Left cardiac atrium (tissue), 4 donors: ENCODE measurements at regions not wholly inside any gene's neighbourhood (a gene's known extent, or its start where the extent isn't known, plus 50 kb on each side); places are given as distances from the start of the nearest gene placed in this dataset.

Experiments
- ATAC-seq, 2 donors: fragments of 200-7000 bp; cut with Tn5 transposase; one replicate each; pipeline ENCODE4 v1.9.1; 2020; ENCODE audit warnings: mild to moderate bottlenecking in 2 of 2, moderate library complexity in 2 of 2
- DNase-seq: peaks from one replicate; pipeline ENCODE4 v3.0.0-alpha.2; 2020
- intact Hi-C, 2 donors: fragments of 100-400 bp; cut with DNase I; formaldehyde crosslinking; loops; one replicate each; pipeline versions ENCODE4 v1.14.1 to v1.15.1; 2022 to 2023
- donor health status: DM: no; HTN: yes; CAD: no.
- donor health status: DM: no; HTN: yes; CAD: no; lungs with severe emphysema.
- donor health status: DM: yes; HTN: yes; CAD: no.
- donor health status: Dilated cardiomyopathy.

GRCh38 chr2:80874374-80874773 lies 569.8 kb upstream of the LRRTM1 start:
- no peak for ATAC-seq
- no peak for DNase-seq
- intact Hi-C loops = no loop called here

GRCh38 chr2:80869858-80870438 lies 565.4 kb upstream of the LRRTM1 start:
- ATAC-seq (no peak), DNase-seq (no peak)
- intact Hi-C loops = no loop called here

DNA sequence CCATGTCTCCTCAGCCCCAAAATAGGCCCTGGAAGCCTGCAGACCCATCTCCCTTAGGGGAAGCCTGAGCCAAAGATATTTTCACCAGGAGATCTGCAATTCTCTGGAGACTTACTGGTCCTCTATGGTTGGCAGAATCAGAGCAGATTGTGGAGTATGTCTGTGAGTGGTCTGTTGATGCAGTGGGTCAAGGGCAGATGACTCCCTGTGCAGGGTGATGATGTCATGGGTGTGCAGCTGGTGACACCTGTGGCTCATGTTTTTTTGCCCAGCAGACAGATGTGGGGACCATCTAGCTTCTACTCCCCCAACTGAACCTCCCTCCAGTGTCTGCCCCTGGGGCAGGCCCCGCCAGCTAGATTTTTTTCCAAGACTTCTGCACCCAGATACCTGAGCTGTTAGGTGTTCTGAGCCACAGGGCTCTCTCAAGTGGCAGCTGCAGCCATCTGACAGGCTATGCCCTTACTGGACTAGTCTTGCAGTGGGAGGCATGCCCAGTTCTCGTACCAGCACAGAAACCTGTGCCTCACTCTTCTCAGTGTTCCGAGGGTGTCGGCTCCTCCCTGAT lies 558.7 kb upstream of the LRRTM1 start:
- no peak for DNase-seq
- no peak for ATAC-seq
- intact Hi-C loops = no loop called here

GRCh38 chr2:80858965-80859364 lies 554.4 kb upstream of the LRRTM1 start:
- intact Hi-C loops = no loop called here

DNA sequence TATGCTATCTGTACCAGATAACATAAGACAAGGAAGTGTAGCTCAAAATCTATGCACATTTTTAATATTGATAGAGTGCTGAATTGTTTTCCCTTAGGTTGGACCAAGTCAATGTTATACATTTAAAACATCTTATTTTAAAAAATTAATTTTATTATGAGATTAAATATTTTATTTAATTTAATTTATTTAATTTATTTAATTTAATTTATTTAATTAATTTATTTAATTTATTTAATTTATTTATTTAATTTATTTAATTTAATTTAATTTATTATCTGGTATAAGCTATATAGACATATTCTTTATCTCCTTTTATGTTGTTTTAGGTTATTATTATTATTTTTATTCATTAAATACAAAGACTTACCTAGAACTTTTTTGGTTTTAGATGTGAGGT lies 551.7 kb upstream of the LRRTM1 start:
- intact Hi-C loops = no loop called here
- DNase-seq (no peak), ATAC-seq (no peak)

More at GRCh38 chr2:80858965-80859364, 554.4 kb upstream of the LRRTM1 start:
- ATAC-seq (no peak), DNase-seq (no peak)

DNA sequence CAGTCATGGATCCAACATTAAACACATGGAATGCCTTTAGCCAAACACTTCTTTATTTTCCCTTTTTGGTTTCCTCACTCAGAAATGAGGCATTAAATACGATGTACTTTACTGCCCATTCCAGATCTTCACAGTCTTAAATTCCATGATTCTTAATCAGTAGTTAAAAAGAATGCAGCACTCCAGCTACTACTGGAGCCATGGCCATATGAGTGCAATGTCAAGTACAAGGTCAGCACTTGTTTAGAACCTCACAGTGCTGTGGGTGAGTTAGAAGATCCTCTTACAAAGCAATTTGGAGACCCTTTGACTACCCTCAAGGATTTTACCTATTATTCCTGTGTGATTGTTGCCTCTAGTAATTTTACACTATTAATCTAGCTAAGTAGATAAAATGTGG lies 550.3 kb upstream of the LRRTM1 start:
- no peak for DNase-seq
- no peak for ATAC-seq
- intact Hi-C loops = no loop called here

GRCh38 chr2:80852808-80853139 lies 548.2 kb upstream of the LRRTM1 start:
- intact Hi-C loops = no loop called here
- ATAC-seq (no peak), DNase-seq (no peak)

DNA sequence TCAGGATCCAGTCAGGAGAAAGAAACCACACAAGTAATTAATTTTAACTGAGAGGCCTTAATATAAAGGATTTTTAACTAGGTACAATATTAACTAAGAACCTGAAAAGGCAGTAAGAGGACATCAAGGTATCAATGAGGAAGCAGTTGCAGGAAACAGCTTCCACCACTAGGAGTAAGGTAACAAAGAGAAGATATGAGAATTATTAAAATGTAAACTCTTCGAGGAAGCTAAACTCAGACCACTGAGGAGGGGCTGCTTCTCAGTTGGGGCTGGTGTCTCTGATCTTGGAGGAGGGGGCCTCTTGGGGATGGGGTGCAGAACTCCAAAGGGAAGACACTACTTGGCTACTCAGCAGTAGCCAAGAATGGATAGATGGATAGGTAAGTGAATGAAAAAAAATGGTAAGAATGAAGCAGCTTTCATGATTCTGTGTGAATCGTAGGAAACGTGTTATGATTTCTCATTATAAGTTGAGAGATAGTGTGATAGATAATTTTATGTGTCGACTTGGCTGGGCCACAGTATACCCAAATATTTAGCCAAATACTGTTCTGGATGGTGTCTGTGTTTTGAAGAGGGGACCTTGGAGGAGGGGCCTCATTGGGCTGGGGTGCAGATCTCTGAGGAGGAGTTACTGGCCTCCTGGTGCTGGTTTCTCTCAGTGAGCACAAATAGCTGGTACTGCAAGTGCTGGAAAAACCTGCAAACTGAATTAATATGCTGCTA lies 547.7 kb upstream of the LRRTM1 start:
- ATAC-seq = no peak
- no peak for DNase-seq
- intact Hi-C loops = no loop called here

GRCh38 chr2:80830891-80831290 lies 526.3 kb upstream of the LRRTM1 start:
- intact Hi-C loops = no loop called here
- no peak for DNase-seq
- no peak for ATAC-seq

DNA sequence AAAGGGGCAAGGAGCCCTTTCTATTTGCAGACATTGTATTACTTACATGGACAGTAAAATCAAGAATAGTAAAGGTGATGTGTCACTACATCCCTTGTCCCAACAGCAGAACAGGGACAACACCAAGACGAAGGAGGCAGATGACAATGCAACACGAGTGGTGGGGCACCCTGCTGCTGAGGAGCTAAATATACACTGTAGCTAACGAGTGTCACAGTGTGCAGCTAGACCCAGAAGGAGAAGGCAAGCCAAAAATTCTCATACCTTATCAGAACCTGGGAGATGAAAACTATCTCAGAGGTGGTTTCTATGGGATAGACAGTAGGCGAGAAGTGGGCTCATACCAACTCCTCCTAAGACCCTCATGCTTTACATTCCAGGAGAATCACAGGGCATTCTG lies 518.4 kb upstream of the LRRTM1 start:
- intact Hi-C loops = no loop called here
- ATAC-seq = no peak

GRCh38 chr2:80815259-80815658 lies 510.7 kb upstream of the LRRTM1 start:
- intact Hi-C loops = no loop called here
- ATAC-seq (no peak), DNase-seq (no peak)

More for the DNA sequence above, 518.4 kb upstream of the LRRTM1 start:
- no peak for DNase-seq

DNA sequence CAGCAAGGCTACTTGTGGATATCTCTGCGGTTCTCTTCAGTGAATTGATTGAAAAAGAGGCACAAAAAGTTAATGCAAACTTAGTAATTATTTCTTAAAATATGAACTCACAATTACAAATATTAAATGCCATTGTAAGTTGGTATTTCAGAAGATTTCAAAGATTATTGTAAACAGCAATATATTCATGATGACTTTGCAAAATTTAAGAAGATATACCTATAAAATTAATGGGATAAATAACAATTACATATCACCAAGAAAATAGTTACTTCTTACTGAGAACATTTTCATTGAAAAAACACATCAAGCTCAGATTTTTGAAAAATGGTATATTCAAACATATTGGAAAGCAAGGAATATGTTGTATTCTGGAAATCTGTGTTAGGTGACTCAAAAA lies 482.0 kb upstream of the LRRTM1 start:
- ATAC-seq (no peak), DNase-seq (no peak)
- intact Hi-C loops = no loop called here

- no peak for DNase-seq
- no peak for ATAC-seq
- intact Hi-C loops = no loop called here
These were observed 474.2 kb upstream of the LRRTM1 start for GRCh38 chr2:80778704-80779103.

- intact Hi-C loops = no loop called here
- DNase-seq = no peak
- ATAC-seq = no peak
These were observed 444.0 kb upstream of the LRRTM1 start for GRCh38 chr2:80748592-80748991.

GRCh38 chr2:80737047-80737446 lies 432.5 kb upstream of the LRRTM1 start:
- ATAC-seq = no peak
- intact Hi-C loops = no loop called here
- no peak for DNase-seq

GRCh38 chr2:80725001-80725400 lies 420.4 kb upstream of the LRRTM1 start:
- no peak for ATAC-seq
- DNase-seq = no peak
- intact Hi-C loops = no loop called here

GRCh38 chr2:80722803-80723202 lies 418.3 kb upstream of the LRRTM1 start:
- no peak for DNase-seq
- intact Hi-C loops = no loop called here
- ATAC-seq = peak in 1 of 2 donors; percentile 57

- no peak for ATAC-seq
- intact Hi-C loops = no loop called here
- no peak for DNase-seq
These were observed 415.1 kb upstream of the LRRTM1 start for GRCh38 chr2:80719607-80720006.

DNA sequence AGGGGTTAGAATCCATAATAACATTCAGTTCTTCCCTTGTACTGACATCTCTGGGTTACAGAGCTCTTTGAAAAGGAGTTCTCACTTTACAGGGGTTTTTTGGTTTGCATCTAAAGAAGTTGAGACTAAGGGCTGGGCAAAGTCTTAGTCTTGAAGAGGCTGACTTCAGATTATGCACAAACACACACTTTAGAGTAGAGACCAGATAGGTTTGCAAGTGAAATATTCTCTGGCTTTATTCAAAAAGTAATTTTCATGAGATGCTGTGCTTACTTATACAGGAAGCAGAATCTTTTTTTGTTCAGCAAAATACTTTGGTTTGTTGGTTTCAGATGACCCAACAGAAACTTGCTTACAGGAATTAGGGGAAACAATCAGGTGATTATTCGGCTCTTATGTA lies 410.9 kb upstream of the LRRTM1 start:
- no peak for ATAC-seq

GRCh38 chr2:80711915-80712314 lies 407.4 kb upstream of the LRRTM1 start:
- ATAC-seq = no peak
- intact Hi-C loops = no loop called here
- DNase-seq = no peak

More for the DNA sequence above, 410.9 kb upstream of the LRRTM1 start:
- intact Hi-C loops = no loop called here
- DNase-seq = no peak

- intact Hi-C loops = no loop called here
- ATAC-seq (peak in 1 of 2 donors; percentile 86), DNase-seq (no peak)
These were observed 402.4 kb upstream of the LRRTM1 start for GRCh38 chr2:80706951-80707350.
